ENCODE measurements at regions not wholly inside any gene's neighbourhood (a gene's known extent, or its start where the extent isn't known, plus 50 kb on each side); places are given as distances from the start of the nearest gene placed in this dataset.

- Mint-ChIP-seq H3K9me3 (peaks cover 14% of the 10 kb centered on the region), H3K4me1 (peaks cover 31% of the 10 kb centered on the region), H3K4me3 (no peak overlapping the region)
These were observed 81.0 kb upstream of the TMEM45B start for GRCh38 chr11:129734654-129735053.

GRCh38 chr11:129737831-129738230 lies 77.8 kb upstream of the TMEM45B start:
- Mint-ChIP-seq H3K27me3 (ENCODE audit: low read depth) (peaks cover 13% of the 10 kb centered on the region), H3K4me1 (peaks cover 32% of the 10 kb centered on the region), H3K9me3 (peaks cover 18% of the 10 kb centered on the region), H3K4me3 (no peak overlapping the region), H3K27ac (peak overlapping the region; percentile 57), H3K36me3 (no peaks in the 10 kb centered on the region)
- DNase-seq (ENCODE audit: low spot score in 2 of 2, unreplicated experiment in 2 of 2) = no peak
- TF ChIP-seq CTCF (IDR thresholded peaks at IDR 0.05; ENCODE audit: unreplicated experiment) = no peak

More at GRCh38 chr11:129734654-129735053, 81.0 kb upstream of the TMEM45B start:
- DNase-seq (ENCODE audit: low spot score in 2 of 2, unreplicated experiment in 2 of 2) = no peak
- Mint-ChIP-seq H3K27me3 (ENCODE audit: low read depth) (peaks cover 8% of the 10 kb centered on the region), H3K36me3 (no peaks in the 10 kb centered on the region), H3K27ac (no peak overlapping the region)
- TF ChIP-seq CTCF (IDR thresholded peaks at IDR 0.05; ENCODE audit: unreplicated experiment) = no peak

- DNase-seq (ENCODE audit: low spot score in 2 of 2, unreplicated experiment in 2 of 2) = no peak
- H3K9me3 Mint-ChIP-seq = peaks cover 18% of the 10 kb centered on the region
- H3K27me3 Mint-ChIP-seq (ENCODE audit: low read depth) = peaks cover 13% of the 10 kb centered on the region
- no peak overlapping the region for H3K4me3 Mint-ChIP-seq
- peaks cover 32% of the 10 kb centered on the region for H3K4me1 Mint-ChIP-seq
- peak overlapping the region; percentile 64 for H3K27ac Mint-ChIP-seq
- TF ChIP-seq CTCF (IDR thresholded peaks at IDR 0.05; ENCODE audit: unreplicated experiment) = no peak
- H3K36me3 Mint-ChIP-seq = no peaks in the 10 kb centered on the region
These were observed 77.4 kb upstream of the TMEM45B start for GRCh38 chr11:129738242-129738641.

GRCh38 chr11:129739339-129739738 lies 76.3 kb upstream of the TMEM45B start:
- peaks cover 5% of the 10 kb centered on the region for H3K27me3 Mint-ChIP-seq (ENCODE audit: low read depth)

GRCh38 chr11:129740125-129740719 lies 75.4 kb upstream of the TMEM45B start:
- DNase-seq (ENCODE audit: low spot score in 2 of 2, unreplicated experiment in 2 of 2) = no peak
- peaks cover 22% of the 10 kb centered on the region for H3K4me1 Mint-ChIP-seq
- no peak overlapping the region for H3K27ac Mint-ChIP-seq
- peaks cover 18% of the 10 kb centered on the region for H3K9me3 Mint-ChIP-seq
- peaks cover 5% of the 10 kb centered on the region for H3K27me3 Mint-ChIP-seq (ENCODE audit: low read depth)
- no peaks in the 10 kb centered on the region for H3K36me3 Mint-ChIP-seq
- H3K4me3 Mint-ChIP-seq = no peak overlapping the region
- TF ChIP-seq CTCF (IDR thresholded peaks at IDR 0.05; ENCODE audit: unreplicated experiment) = no peak

More at GRCh38 chr11:129739339-129739738, 76.3 kb upstream of the TMEM45B start:
- Mint-ChIP-seq H3K36me3 (no peaks in the 10 kb centered on the region), H3K27ac (no peak overlapping the region), H3K9me3 (peaks cover 18% of the 10 kb centered on the region), H3K4me3 (no peak overlapping the region), H3K4me1 (peaks cover 22% of the 10 kb centered on the region)
- DNase-seq (ENCODE audit: low spot score in 2 of 2, unreplicated experiment in 2 of 2) = no peak
- TF ChIP-seq CTCF (IDR thresholded peaks at IDR 0.05; ENCODE audit: unreplicated experiment) = no peak
